Lower lobe of right lung (tissue), 2 donors: ENCODE measurements at regions not wholly inside any gene's neighbourhood (a gene's known extent, or its start where the extent isn't known, plus 50 kb on each side); places are given as distances from the start of the nearest gene placed in this dataset.

Experiments
- ATAC-seq, 2 donors: fragments of 200-7000 bp; cut with Tn5 transposase; one replicate each; pipeline ENCODE4 v1.9.1; 2020 to 2022; ENCODE audit warnings: mild to moderate bottlenecking in 2 of 2, moderate library complexity in 2 of 2
- DNase-seq: peaks from one replicate; pipeline ENCODE4 v3.0.0-alpha.2; 2020
- H3K27ac ChIP-seq: fragments of 200-600 bp; one replicate; pipeline ENCODE4 v1.8.0; 2022
- H3K27me3 ChIP-seq: fragments of 200-600 bp; one replicate; pipeline ENCODE4 v1.8.0; 2022; ENCODE audit warnings: low read depth
- H3K36me3 ChIP-seq: fragments of 200-600 bp; one replicate; pipeline ENCODE4 v1.8.0; 2022; ENCODE audit warnings: mild to moderate bottlenecking
- H3K4me1 ChIP-seq: fragments of 200-600 bp; one replicate; pipeline ENCODE4 v1.8.0; 2022
- H3K4me3 ChIP-seq: fragments of 200-600 bp; one replicate; pipeline ENCODE4 v1.8.0; 2022; ENCODE audit warnings: mild to moderate bottlenecking
- H3K9me3 ChIP-seq: fragments of 200-600 bp; one replicate; pipeline ENCODE4 v1.8.0; 2022
- CTCF ChIP-seq: fragments of 200-600 bp; IDR thresholded peaks from one replicate; pipeline ENCODE4 v1.8.0; 2022; ENCODE audit warnings: antibody characterized with exemption, mild to moderate bottlenecking
- intact Hi-C: fragments of 100-400 bp; cut with DNase I; formaldehyde crosslinking; loops from one replicate; pipeline ENCODE4 v1.11.0; 2022
- donor health status: DM: no; HTN: yes; CAD: no; lungs with severe emphysema.

GRCh38 chr5:25423271-25423670, 778.5 kb upstream of the CDH10 start:
- intact Hi-C loops: no loop called here
- Histone ChIP-seq H3K27me3 (no peaks in the 10 kb centered on the region), H3K4me3 (no peak overlapping the region), H3K27ac (no peak overlapping the region), H3K9me3 (no peaks in the 10 kb centered on the region), H3K4me1 (no peaks in the 10 kb centered on the region), H3K36me3 (no peaks in the 10 kb centered on the region)
- DNase-seq: no peak
- TF ChIP-seq CTCF: no peak
- ATAC-seq: no peak

GRCh38 chr5:25419684-25420083, 774.9 kb upstream of the CDH10 start:
- Histone ChIP-seq H3K4me3 (no peak overlapping the region), H3K9me3 (no peaks in the 10 kb centered on the region), H3K36me3 (no peaks in the 10 kb centered on the region), H3K27ac (no peak overlapping the region), H3K27me3 (no peaks in the 10 kb centered on the region), H3K4me1 (no peaks in the 10 kb centered on the region)
- no peak for ATAC-seq
- intact Hi-C loops: no loop called here
- DNase-seq: no peak
- TF ChIP-seq CTCF: no peak

- H3K27me3 ChIP-seq: no peaks in the 10 kb centered on the region
- DNase-seq (no peak), ATAC-seq (no peak)
- no peak overlapping the region for H3K27ac ChIP-seq
- no peaks in the 10 kb centered on the region for H3K9me3 ChIP-seq
- intact Hi-C loops: no loop called here
- H3K4me1 ChIP-seq: no peaks in the 10 kb centered on the region
- TF ChIP-seq CTCF: no peak
- no peaks in the 10 kb centered on the region for H3K36me3 ChIP-seq
- H3K4me3 ChIP-seq: no peak overlapping the region
These were observed 774.2 kb upstream of the CDH10 start for GRCh38 chr5:25418978-25419377.

GRCh38 chr5:25418319-25418859, 773.6 kb upstream of the CDH10 start:
- Histone ChIP-seq H3K4me1 (no peaks in the 10 kb centered on the region), H3K27me3 (no peaks in the 10 kb centered on the region), H3K4me3 (no peak overlapping the region), H3K9me3 (no peaks in the 10 kb centered on the region), H3K36me3 (no peaks in the 10 kb centered on the region), H3K27ac (no peak overlapping the region)
- DNase-seq (no peak), ATAC-seq (no peak)
- no peak for TF ChIP-seq CTCF
- intact Hi-C loops: no loop called here

GRCh38 chr5:25416960-25417359, 772.2 kb upstream of the CDH10 start:
- Histone ChIP-seq H3K36me3 (no peaks in the 10 kb centered on the region), H3K27me3 (no peaks in the 10 kb centered on the region), H3K9me3 (no peaks in the 10 kb centered on the region), H3K4me1 (no peaks in the 10 kb centered on the region), H3K27ac (no peak overlapping the region), H3K4me3 (no peak overlapping the region)
- DNase-seq (no peak), ATAC-seq (no peak)
- intact Hi-C loops: no loop called here
- TF ChIP-seq CTCF: no peak

GRCh38 chr5:25415970-25416369, 771.2 kb upstream of the CDH10 start:
- Histone ChIP-seq H3K4me3 (no peak overlapping the region), H3K9me3 (no peaks in the 10 kb centered on the region), H3K27ac (no peak overlapping the region), H3K4me1 (no peaks in the 10 kb centered on the region), H3K27me3 (no peaks in the 10 kb centered on the region), H3K36me3 (no peaks in the 10 kb centered on the region)
- no peak for ATAC-seq
- no peak for DNase-seq
- no peak for TF ChIP-seq CTCF
- intact Hi-C loops: no loop called here
